ENCODE measurements at regions not wholly inside any gene's neighbourhood (a gene's known extent, or its start where the extent isn't known, plus 50 kb on each side); places are given as distances from the start of the nearest gene placed in this dataset.

DNA sequence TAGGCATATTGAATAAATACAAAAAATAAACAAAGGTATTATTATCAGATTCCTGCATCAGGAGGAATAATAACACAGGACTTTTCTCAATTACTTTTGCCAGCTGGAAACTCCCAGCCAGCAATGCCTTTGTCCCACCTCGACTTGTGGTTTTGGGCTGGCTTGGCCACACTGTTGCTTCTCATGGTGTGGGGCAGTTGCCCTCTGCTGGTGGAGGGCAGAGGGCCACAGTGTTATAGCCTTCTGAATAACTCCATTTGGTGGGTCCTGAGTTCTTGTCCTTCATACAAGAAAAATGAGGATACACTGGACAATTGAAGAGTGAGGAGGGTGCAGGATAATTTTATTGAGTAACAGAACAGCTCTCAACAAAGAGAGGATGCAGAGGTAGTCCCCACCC, 1206.0 kb upstream of the ADGRL3 start:
- TF ChIP-seq, protein P1, sequence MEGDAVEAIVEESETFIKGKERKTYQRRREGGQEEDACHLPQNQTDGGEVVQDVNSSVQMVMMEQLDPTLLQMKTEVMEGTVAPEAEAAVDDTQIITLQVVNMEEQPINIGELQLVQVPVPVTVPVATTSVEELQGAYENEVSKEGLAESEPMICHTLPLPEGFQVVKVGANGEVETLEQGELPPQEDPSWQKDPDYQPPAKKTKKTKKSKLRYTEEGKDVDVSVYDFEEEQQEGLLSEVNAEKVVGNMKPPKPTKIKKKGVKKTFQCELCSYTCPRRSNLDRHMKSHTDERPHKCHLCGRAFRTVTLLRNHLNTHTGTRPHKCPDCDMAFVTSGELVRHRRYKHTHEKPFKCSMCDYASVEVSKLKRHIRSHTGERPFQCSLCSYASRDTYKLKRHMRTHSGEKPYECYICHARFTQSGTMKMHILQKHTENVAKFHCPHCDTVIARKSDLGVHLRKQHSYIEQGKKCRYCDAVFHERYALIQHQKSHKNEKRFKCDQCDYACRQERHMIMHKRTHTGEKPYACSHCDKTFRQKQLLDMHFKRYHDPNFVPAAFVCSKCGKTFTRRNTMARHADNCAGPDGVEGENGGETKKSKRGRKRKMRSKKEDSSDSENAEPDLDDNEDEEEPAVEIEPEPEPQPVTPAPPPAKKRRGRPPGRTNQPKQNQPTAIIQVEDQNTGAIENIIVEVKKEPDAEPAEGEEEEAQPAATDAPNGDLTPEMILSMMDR (IDR thresholded peaks at IDR 0.05; ENCODE audit: unreplicated experiment): no peak
- H3K4me1 Mint-ChIP-seq (ENCODE audit: low read depth, unreplicated experiment): no peaks in the 10 kb centered on the region
- BruUV-seq (replicated peaks): no TSS peak
- CTCF ChIA-PET: no interaction called here
- intact Hi-C loops (cut with micrococcal nuclease; ENCODE audit: unreplicated experiment): no loop called here
- DNase-seq: no peak
- H3K9me3 Mint-ChIP-seq (ENCODE audit: low read depth, unreplicated experiment): peaks cover 5% of the 10 kb centered on the region
- H3K36me3 Mint-ChIP-seq (ENCODE audit: insufficient read depth, unreplicated experiment): no peaks in the 10 kb centered on the region
- H3K27me3 Mint-ChIP-seq (ENCODE audit: unreplicated experiment): no peaks in the 10 kb centered on the region
- no peak overlapping the region for H3K4me3 Mint-ChIP-seq (ENCODE audit: low read depth, unreplicated experiment)
- no peak overlapping the region for H3K27ac Mint-ChIP-seq (ENCODE audit: unreplicated experiment)

DNA sequence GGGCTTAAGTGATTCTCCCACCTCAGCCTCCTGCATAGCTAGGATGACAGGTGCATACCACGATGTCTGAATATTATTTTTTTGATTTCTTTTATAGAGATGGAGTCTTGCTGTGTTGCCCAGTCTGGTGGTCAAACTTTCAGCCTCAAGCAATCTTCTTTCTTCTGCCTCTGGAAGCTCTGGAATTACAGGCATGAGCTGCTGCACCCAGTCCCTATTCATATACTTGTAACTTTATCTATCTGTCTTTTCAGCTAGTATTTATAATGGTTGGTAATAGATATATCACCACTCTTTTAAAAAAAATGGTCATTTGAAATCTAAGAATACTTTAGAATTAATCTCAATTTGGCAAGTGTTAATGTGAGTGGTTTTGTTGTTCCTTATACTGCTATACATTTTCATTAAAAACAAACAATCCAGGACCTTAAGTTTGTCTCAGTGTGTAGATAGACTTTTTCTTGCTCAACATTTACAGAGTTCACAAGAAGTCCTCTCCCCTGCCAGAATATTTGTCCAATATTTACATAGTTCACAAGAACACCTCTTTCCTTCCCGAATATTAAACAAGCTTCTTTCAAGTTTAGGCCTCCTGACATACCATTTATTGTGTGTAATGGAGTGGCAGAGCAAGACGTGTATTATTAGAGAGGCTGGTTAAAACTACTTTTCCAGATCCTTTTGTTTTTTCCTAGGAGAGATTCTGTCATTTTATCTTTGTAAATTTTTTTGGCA, 1197.4 kb upstream of the ADGRL3 start:
- H3K36me3 Mint-ChIP-seq (ENCODE audit: insufficient read depth, unreplicated experiment): no peaks in the 10 kb centered on the region
- peaks cover 5% of the 10 kb centered on the region for H3K9me3 Mint-ChIP-seq (ENCODE audit: low read depth, unreplicated experiment)
- TF ChIP-seq, protein P1 (IDR thresholded peaks at IDR 0.05; ENCODE audit: unreplicated experiment): no peak
- CTCF ChIA-PET: no interaction called here
- no peak overlapping the region for H3K27ac Mint-ChIP-seq (ENCODE audit: unreplicated experiment)
- H3K27me3 Mint-ChIP-seq (ENCODE audit: unreplicated experiment): no peaks in the 10 kb centered on the region
- DNase-seq: no peak
- no peaks in the 10 kb centered on the region for H3K4me1 Mint-ChIP-seq (ENCODE audit: low read depth, unreplicated experiment)
- BruUV-seq (replicated peaks): no TSS peak
- no peak overlapping the region for H3K4me3 Mint-ChIP-seq (ENCODE audit: low read depth, unreplicated experiment)
- intact Hi-C loops (cut with micrococcal nuclease; ENCODE audit: unreplicated experiment): no loop called here

DNA sequence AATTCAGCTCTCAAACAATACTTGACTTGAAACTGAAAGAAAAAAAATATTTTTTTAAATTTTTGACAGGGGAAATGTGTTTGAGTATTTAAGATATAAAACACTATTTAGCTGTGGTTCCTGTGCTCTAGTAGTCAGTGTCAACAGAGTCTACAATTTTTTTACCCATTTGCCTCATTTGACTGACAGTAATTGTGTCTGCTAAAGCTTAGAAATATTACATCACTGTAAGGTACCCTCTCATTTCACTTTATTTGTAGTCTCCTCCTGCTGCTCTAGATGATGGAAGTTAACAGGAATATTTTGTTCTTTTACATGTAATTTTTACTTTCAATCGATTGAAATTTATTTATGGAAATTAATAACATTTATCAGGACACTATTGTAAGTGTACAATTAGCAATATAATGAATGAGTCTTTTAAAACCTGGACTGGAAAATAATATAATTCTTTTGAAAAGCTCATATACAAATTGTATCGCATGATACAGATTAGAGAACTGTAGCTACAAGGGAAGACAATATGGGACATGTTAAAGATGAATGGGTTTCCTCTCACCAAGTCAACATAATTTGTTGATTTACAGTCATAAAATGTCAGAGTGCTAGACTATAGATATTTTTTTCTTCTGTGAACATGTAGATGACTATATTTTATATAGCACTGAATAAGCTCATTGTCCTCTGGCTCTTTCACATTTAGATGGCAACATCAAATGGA, 1186.5 kb upstream of the ADGRL3 start:
- Mint-ChIP-seq H3K27me3 (ENCODE audit: unreplicated experiment) (no peaks in the 10 kb centered on the region), H3K4me1 (ENCODE audit: low read depth, unreplicated experiment) (no peaks in the 10 kb centered on the region), H3K9me3 (ENCODE audit: low read depth, unreplicated experiment) (no peaks in the 10 kb centered on the region), H3K27ac (ENCODE audit: unreplicated experiment) (no peak overlapping the region), H3K4me3 (ENCODE audit: low read depth, unreplicated experiment) (no peak overlapping the region), H3K36me3 (ENCODE audit: insufficient read depth, unreplicated experiment) (no peaks in the 10 kb centered on the region)
- intact Hi-C loops (cut with micrococcal nuclease; ENCODE audit: unreplicated experiment): no loop called here
- CTCF ChIA-PET: no interaction called here
- no TSS peak for BruUV-seq (replicated peaks)
- TF ChIP-seq, protein P1 (IDR thresholded peaks at IDR 0.05; ENCODE audit: unreplicated experiment): no peak
- DNase-seq: no peak

GRCh38 chr4:60016971-60017370, 1183.2 kb upstream of the ADGRL3 start:
- H3K4me1 Mint-ChIP-seq (ENCODE audit: low read depth, unreplicated experiment): no peaks in the 10 kb centered on the region
- CTCF ChIA-PET: no interaction called here
- no peaks in the 10 kb centered on the region for H3K36me3 Mint-ChIP-seq (ENCODE audit: insufficient read depth, unreplicated experiment)
- no peak overlapping the region for H3K4me3 Mint-ChIP-seq (ENCODE audit: low read depth, unreplicated experiment)
- peaks cover 2% of the 10 kb centered on the region for H3K9me3 Mint-ChIP-seq (ENCODE audit: low read depth, unreplicated experiment)
- DNase-seq: no peak
- TF ChIP-seq, protein P1 (IDR thresholded peaks at IDR 0.05; ENCODE audit: unreplicated experiment): no peak
- no peaks in the 10 kb centered on the region for H3K27me3 Mint-ChIP-seq (ENCODE audit: unreplicated experiment)
- no TSS peak for BruUV-seq (replicated peaks)
- no peak overlapping the region for H3K27ac Mint-ChIP-seq (ENCODE audit: unreplicated experiment)
- intact Hi-C loops (cut with micrococcal nuclease; ENCODE audit: unreplicated experiment): no loop called here

Measured in Calu3 (cell line).